IMR-90 (cell line): ENCODE measurements at regions not wholly inside any gene's neighbourhood (a gene's known extent, or its start where the extent isn't known, plus 50 kb on each side); places are given as distances from the start of the nearest gene placed in this dataset.

Source experiments
- ATAC-seq: fragments of 200-7000 bp; cut with Tn5 transposase; 2 replicates; pipeline ENCODE4 v1.9.1; 2020; ENCODE audit warnings: low read depth, mild to moderate bottlenecking, moderate library complexity
- BruUV-seq: library from RNA; stranded (reverse); fragments of 400-500 nt; replicated peaks from 2 replicates; lab custom pipeline; 2021; lab: Mats Ljungman, UMichigan
- CTCF ChIA-PET: fragments of 300-600 bp; formaldehyde crosslinking; extraction: SDS; loops from one replicate; lab custom pipeline; 2021; ENCODE audit warnings: antibody characterized with exemption; lab: Yijun Ruan, JAX
- POLR2A ChIA-PET: fragments of 300-600 bp; sonication (Branson Sonifier 250); formaldehyde crosslinking; loops from one replicate; lab custom pipeline; 2022; ENCODE audit warnings: antibody characterized with exemption; ENCODE audit not compliant: unreplicated experiment; lab: Charles Lee
- DNase-seq: peaks from one replicate; pipeline ENCODE4 v3.0.0; 2013
- H2AFZ ChIP-seq: replicated peaks from 2 replicates; pipeline ENCODE3; 2013; ENCODE audit warnings: low read length, mild to moderate bottlenecking; ENCODE audit not compliant: poor library complexity
- H2AK5ac ChIP-seq: 2 replicates; pipeline ENCODE4 v1.6.1; 2013; ENCODE audit warnings: low read depth, low read length, inconsistent platforms
- H2AK9ac ChIP-seq: replicated peaks from 2 replicates; pipeline ENCODE3; 2013; ENCODE audit warnings: mild to moderate bottlenecking, low read depth, low read length, moderate library complexity; ENCODE audit not compliant: poor library complexity
- H2BK120ac ChIP-seq: 2 replicates; pipeline ENCODE4 v1.6.1; 2013; ENCODE audit warnings: low read depth, low read length, inconsistent platforms
- H2BK15ac ChIP-seq: 3 replicates; pipeline ENCODE4 v1.6.1; 2013; ENCODE audit warnings: low read depth, low read length, inconsistent platforms
- H2BK20ac ChIP-seq: 2 replicates; pipeline ENCODE4 v1.6.1; 2013; ENCODE audit warnings: low read depth, mild to moderate bottlenecking, inconsistent platforms, low read length, moderate library complexity
- H2BK5ac ChIP-seq: 2 replicates; pipeline ENCODE4 v1.6.1; 2013; ENCODE audit warnings: mild to moderate bottlenecking, low read depth, low read length, inconsistent platforms; ENCODE audit not compliant: poor library complexity, severe bottlenecking
- H3K14ac ChIP-seq: replicated peaks from 2 replicates; pipeline ENCODE4 v1.6.1; 2013; ENCODE audit warnings: low read depth, low read length, inconsistent platforms
- H3K18ac ChIP-seq: 2 replicates; pipeline ENCODE4 v1.6.1; 2013; ENCODE audit warnings: low read depth, low read length, control low read depth
- H3K23ac ChIP-seq: 2 replicates; pipeline ENCODE4 v1.6.1; 2013; ENCODE audit warnings: low read depth, low read length, inconsistent platforms
- H3K27ac ChIP-seq: 2 replicates; pipeline ENCODE4 v1.5.1; 2013; ENCODE audit warnings: mild to moderate bottlenecking, control low read depth, low read length; ENCODE audit not compliant: insufficient read depth
- H3K27me3 ChIP-seq: 2 replicates; pipeline ENCODE4 v1.6.1; 2013; ENCODE audit warnings: low read length; ENCODE audit not compliant: control insufficient read depth, insufficient read depth
- H3K36me3 ChIP-seq: 2 replicates; pipeline ENCODE4 v1.6.1; 2013; ENCODE audit warnings: low read length, mixed read lengths; ENCODE audit not compliant: control insufficient read depth, insufficient read depth
- H3K4ac ChIP-seq: 2 replicates; pipeline ENCODE4 v1.6.1; 2013; ENCODE audit warnings: low read depth, low read length, inconsistent platforms
- H3K4me1 ChIP-seq: 2 replicates; pipeline ENCODE4 v1.6.1; 2013; ENCODE audit warnings: low read length, mixed read lengths; ENCODE audit not compliant: control insufficient read depth, insufficient read depth
- H3K4me2 ChIP-seq: 2 replicates; pipeline ENCODE4 v1.6.1; 2013; ENCODE audit warnings: low read depth, mild to moderate bottlenecking, control low read depth, low read length, moderate library complexity
- H3K4me3 ChIP-seq: 2 replicates; pipeline ENCODE4 v1.5.1; 2013; ENCODE audit warnings: low read depth, mild to moderate bottlenecking, control low read depth, low read length, moderate library complexity; ENCODE audit not compliant: insufficient read depth
- H3K56ac ChIP-seq: 2 replicates; pipeline ENCODE4 v1.6.1; 2013; ENCODE audit warnings: low read length, inconsistent platforms; ENCODE audit not compliant: insufficient read depth; ENCODE audit errors: extremely low read depth
- H3K79me1 ChIP-seq, 2 experiments: 2 replicates each; pipeline ENCODE4 v1.6.1; 2013; ENCODE audit warnings: low read length in 2 of 2, inconsistent platforms in 1 of 2, low read depth in 1 of 2
- H3K9ac ChIP-seq: 2 replicates; pipeline ENCODE4 v1.6.1; 2013; ENCODE audit warnings: low read depth, low read length, control low read depth
- H3K9me1 ChIP-seq: 2 replicates; pipeline ENCODE4 v1.6.1; 2013; ENCODE audit warnings: low read length, inconsistent platforms; ENCODE audit not compliant: insufficient read depth
- H3K9me3 ChIP-seq: 2 replicates; pipeline ENCODE4 v1.6.1; 2013; ENCODE audit warnings: low read length; ENCODE audit not compliant: control insufficient read depth, insufficient read depth
- H4K20me1 ChIP-seq: 2 replicates; pipeline ENCODE4 v1.6.1; 2013; ENCODE audit warnings: low read length, inconsistent platforms; ENCODE audit not compliant: insufficient read depth
- H4K5ac ChIP-seq: 2 replicates; pipeline ENCODE4 v1.6.1; 2013; ENCODE audit warnings: mild to moderate bottlenecking, low read depth, low read length, control low read depth
- H4K8ac ChIP-seq, 2 experiments: 2 replicates each; pipeline ENCODE4 v1.6.1; 2013; ENCODE audit warnings: low read depth in 2 of 2, low read length in 2 of 2, control low read depth in 1 of 2, inconsistent platforms in 1 of 2
- H4K91ac ChIP-seq: 2 replicates; pipeline ENCODE4 v1.6.1; 2013; ENCODE audit warnings: low read depth, low read length, inconsistent platforms; ENCODE audit not compliant: insufficient read depth
- BHLHE40 ChIP-seq: fragments of 150-350 bp; IDR thresholded peaks from 2 replicates; pipeline ENCODE4 v1.6.1; 2016; ENCODE audit warnings: mild to moderate bottlenecking, low read depth, low read length
- MXI1 ChIP-seq: IDR thresholded peaks from 2 replicates; pipeline ENCODE4 v1.6.1; 2012; ENCODE audit warnings: low read depth, mild to moderate bottlenecking, low read length, moderate library complexity, borderline replicate concordance
- RAD21 ChIP-seq: IDR thresholded peaks from 2 replicates; pipeline ENCODE4 v1.6.1; 2012; ENCODE audit warnings: low read length, improper control_type of control experiment
- SMC3 ChIP-seq: fragments of 150-350 bp; IDR thresholded peaks from 2 replicates; pipeline ENCODE4 v1.6.1; 2016; ENCODE audit warnings: low read depth, mild to moderate bottlenecking, antibody characterized with exemption, low read length, moderate library complexity
- WGBS, 2 experiments: methylation state at CpG; one replicate each; pipeline versions ENCODE4 v1.1.5 to v1.1.7; 2013; ENCODE audit warnings: missing lambda C conversion rate in 2 of 2; ENCODE audit not compliant: insufficient read length in 1 of 2; ENCODE audit errors: extremely low coverage in 2 of 2; 5-methylcytosine and 5-hydroxymethylcytosine counted together
- dilution Hi-C: fragments of 300-500 bp; cut with HindIII; formaldehyde crosslinking; loops from one replicate; pipeline ENCODE4 v1.14.3; 2018; ENCODE audit warnings: low sequenced_read_pairs; ENCODE audit not compliant: unreplicated experiment
- in situ Hi-C: fragments of 300-500 bp; cut with MboI; formaldehyde crosslinking; loops from 3 replicates; pipeline ENCODE4 v1.14.3; 2019; ENCODE audit warnings: low sequenced_read_pairs, inconsistent platforms, mixed read lengths
- intact Hi-C: fragments of 100-400 bp; cut with micrococcal nuclease; formaldehyde crosslinking; loops from 2 replicates; pipeline ENCODE4 v1.10.0; 2022
- TF ChIP-seq, protein P1 (sequence below): conservative IDR thresholded peaks from 2 replicates; pipeline ENCODE4 v1.5.1; 2012; ENCODE audit warnings: mild to moderate bottlenecking, low read depth, low read length, improper control_type of control experiment

DNA sequence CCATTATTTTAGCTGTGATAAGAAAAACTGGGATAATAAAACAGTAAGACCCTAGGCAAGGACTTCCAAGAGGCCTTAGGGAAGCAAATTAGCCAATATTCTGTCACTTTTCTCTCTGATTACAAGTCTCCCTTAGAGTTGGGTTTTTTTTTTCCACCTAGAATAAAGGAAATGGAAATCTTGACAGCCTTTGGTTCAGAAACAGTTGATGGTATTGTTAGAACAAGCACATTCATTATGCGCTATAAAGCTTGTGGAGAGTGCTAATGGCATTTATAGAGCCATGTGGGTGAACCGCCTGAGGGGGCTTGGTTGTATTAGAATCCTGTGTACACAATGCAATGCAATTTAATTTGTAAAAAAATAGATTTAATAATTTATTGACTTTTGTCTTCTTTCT, 88.9 kb upstream of the OGFRL1 start:
- no peaks in the 10 kb centered on the region for H3K79me1 ChIP-seq
- dilution Hi-C loops: loop anchor here (25.0 kb wide), 1 partner anchor 163 kb away; no protein-coding TSS in a partner anchor
- no peaks in the 10 kb centered on the region for H4K20me1 ChIP-seq
- H3K36me3 ChIP-seq: no peaks in the 10 kb centered on the region
- H3K4me1 ChIP-seq: peaks cover 4% of the 10 kb centered on the region; the same call in 1 of the 2 replicates
- H2BK5ac ChIP-seq: no peak overlapping the region
- no peak overlapping the region for H3K4ac ChIP-seq
- H2BK15ac ChIP-seq: no peak overlapping the region
- H3K14ac ChIP-seq: no peak overlapping the region
- intact Hi-C loops: no loop called here
- H3K56ac ChIP-seq: no peak overlapping the region
- no peak overlapping the region for H2BK20ac ChIP-seq
- H3K4me3 ChIP-seq: no peak overlapping the region
- no peak overlapping the region for H3K4me2 ChIP-seq
- H3K23ac ChIP-seq: no peak overlapping the region
- POLR2A ChIA-PET: no interaction called here
- H4K8ac ChIP-seq: no peak overlapping the region
- no peak overlapping the region for H3K9ac ChIP-seq
- no peak overlapping the region for H4K5ac ChIP-seq
- DNase-seq (no peak), ATAC-seq (no peak)
- no peak overlapping the region for H2AK9ac ChIP-seq
- CTCF ChIA-PET: no interaction called here
- no peak overlapping the region for H2AFZ ChIP-seq
- in situ Hi-C loops: loop anchor here (10.0 to 25.0 kb wide), 3 partner anchors 85 to 888 kb away; partner anchors contain the start of gene OGFRL1
- no peak overlapping the region for H2BK120ac ChIP-seq
- no peaks in the 10 kb centered on the region for H3K27me3 ChIP-seq
- H4K91ac ChIP-seq: no peak overlapping the region
- H3K27ac ChIP-seq: no peak overlapping the region
- BruUV-seq: no TSS peak
- H3K18ac ChIP-seq: no peak overlapping the region
- no CpG with 5 or more reads among the region's 2 CpGs for WGBS, 2 experiments
- no peak overlapping the region for H2AK5ac ChIP-seq
- TF ChIP-seq RAD21: no peak
- TF ChIP-seq MXI1: no peak
- no peak for TF ChIP-seq BHLHE40
- TF ChIP-seq, protein P1, sequence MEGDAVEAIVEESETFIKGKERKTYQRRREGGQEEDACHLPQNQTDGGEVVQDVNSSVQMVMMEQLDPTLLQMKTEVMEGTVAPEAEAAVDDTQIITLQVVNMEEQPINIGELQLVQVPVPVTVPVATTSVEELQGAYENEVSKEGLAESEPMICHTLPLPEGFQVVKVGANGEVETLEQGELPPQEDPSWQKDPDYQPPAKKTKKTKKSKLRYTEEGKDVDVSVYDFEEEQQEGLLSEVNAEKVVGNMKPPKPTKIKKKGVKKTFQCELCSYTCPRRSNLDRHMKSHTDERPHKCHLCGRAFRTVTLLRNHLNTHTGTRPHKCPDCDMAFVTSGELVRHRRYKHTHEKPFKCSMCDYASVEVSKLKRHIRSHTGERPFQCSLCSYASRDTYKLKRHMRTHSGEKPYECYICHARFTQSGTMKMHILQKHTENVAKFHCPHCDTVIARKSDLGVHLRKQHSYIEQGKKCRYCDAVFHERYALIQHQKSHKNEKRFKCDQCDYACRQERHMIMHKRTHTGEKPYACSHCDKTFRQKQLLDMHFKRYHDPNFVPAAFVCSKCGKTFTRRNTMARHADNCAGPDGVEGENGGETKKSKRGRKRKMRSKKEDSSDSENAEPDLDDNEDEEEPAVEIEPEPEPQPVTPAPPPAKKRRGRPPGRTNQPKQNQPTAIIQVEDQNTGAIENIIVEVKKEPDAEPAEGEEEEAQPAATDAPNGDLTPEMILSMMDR: no peak
- no peak for TF ChIP-seq SMC3
- no peaks in the 10 kb centered on the region for H3K9me3 ChIP-seq
- peaks cover 7% of the 10 kb centered on the region for H3K9me1 ChIP-seq
